Bronchial epithelial cell (primary cell): ENCODE measurements at regions not wholly inside any gene's neighbourhood (a gene's known extent, or its start where the extent isn't known, plus 50 kb on each side); places are given as distances from the start of the nearest gene placed in this dataset.

Experiments used
- DNase-seq: peaks from one replicate; pipeline ENCODE4 v3.0.0-alpha.2; 2010; ENCODE audit warnings: low read depth
- FAIRE-seq: peaks from 2 replicates; lab custom pipeline; 2011; peaks lifted over from hg19 to GRCh38; lab: Jason Lieb, UNC
- H3K27me3 ChIP-seq: 2 replicates; pipeline ENCODE4 v1.5.1; 2011; ENCODE audit warnings: low read length; ENCODE audit not compliant: control insufficient read depth, insufficient read depth
- H3K36me3 ChIP-seq: 2 replicates; pipeline ENCODE4 v1.5.1; 2011; ENCODE audit warnings: low read length; ENCODE audit not compliant: control insufficient read depth, insufficient read depth
- H3K4me3 ChIP-seq: 2 replicates; pipeline ENCODE4 v1.5.1; 2011; ENCODE audit warnings: mild to moderate bottlenecking, low read depth, low read length, control low read depth
- TF ChIP-seq, protein P1 (sequence below): IDR thresholded peaks from 2 replicates; pipeline ENCODE4 v1.5.1; 2011; ENCODE audit warnings: mild to moderate bottlenecking, moderate library complexity, low read length, control low read depth, inconsistent platforms; ENCODE audit not compliant: insufficient read depth, severe bottlenecking

DNA sequence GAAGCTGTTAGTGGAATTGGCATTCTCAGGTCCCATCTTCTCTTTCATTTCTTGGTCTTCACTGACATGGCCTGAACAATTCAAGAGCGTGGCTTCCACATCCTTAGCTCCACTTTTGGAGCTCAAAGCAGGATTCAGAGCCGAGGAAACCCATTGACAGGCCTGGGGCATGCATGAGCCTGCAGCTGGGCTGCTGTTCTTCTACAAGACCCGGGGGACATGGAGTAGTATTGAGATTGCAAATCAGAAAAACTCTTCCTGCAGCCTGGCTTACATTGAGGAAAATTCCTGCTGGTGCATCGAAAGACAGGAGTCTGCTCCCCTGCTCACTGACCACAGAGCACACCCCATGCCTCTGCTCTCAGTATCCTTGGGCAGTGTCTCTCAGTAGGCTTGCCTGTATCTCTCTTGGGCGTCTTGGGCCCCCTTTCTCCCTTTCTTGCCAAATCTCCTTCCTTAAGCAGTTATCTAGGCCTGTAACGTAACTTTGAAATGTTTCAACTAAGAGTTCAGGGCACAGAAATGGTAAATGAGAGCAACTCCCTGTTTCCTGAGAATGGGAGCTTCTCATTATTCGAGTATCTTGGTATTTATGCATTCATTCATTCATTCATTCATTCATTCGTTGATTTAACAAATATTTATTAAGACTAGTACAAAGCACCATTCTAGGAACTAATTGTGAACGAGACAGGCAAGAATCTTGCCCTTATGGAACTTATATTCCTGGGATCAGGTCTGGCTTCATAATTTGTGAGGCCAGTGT lies 603.6 kb upstream of the CLINT1 start:
- FAIRE-seq (no peak), DNase-seq (no peak)
- no peaks in the 10 kb centered on the region for H3K27me3 ChIP-seq
- TF ChIP-seq, protein P1, sequence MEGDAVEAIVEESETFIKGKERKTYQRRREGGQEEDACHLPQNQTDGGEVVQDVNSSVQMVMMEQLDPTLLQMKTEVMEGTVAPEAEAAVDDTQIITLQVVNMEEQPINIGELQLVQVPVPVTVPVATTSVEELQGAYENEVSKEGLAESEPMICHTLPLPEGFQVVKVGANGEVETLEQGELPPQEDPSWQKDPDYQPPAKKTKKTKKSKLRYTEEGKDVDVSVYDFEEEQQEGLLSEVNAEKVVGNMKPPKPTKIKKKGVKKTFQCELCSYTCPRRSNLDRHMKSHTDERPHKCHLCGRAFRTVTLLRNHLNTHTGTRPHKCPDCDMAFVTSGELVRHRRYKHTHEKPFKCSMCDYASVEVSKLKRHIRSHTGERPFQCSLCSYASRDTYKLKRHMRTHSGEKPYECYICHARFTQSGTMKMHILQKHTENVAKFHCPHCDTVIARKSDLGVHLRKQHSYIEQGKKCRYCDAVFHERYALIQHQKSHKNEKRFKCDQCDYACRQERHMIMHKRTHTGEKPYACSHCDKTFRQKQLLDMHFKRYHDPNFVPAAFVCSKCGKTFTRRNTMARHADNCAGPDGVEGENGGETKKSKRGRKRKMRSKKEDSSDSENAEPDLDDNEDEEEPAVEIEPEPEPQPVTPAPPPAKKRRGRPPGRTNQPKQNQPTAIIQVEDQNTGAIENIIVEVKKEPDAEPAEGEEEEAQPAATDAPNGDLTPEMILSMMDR = no peak
- H3K36me3 ChIP-seq = no peaks in the 10 kb centered on the region
- no peak overlapping the region for H3K4me3 ChIP-seq

DNA sequence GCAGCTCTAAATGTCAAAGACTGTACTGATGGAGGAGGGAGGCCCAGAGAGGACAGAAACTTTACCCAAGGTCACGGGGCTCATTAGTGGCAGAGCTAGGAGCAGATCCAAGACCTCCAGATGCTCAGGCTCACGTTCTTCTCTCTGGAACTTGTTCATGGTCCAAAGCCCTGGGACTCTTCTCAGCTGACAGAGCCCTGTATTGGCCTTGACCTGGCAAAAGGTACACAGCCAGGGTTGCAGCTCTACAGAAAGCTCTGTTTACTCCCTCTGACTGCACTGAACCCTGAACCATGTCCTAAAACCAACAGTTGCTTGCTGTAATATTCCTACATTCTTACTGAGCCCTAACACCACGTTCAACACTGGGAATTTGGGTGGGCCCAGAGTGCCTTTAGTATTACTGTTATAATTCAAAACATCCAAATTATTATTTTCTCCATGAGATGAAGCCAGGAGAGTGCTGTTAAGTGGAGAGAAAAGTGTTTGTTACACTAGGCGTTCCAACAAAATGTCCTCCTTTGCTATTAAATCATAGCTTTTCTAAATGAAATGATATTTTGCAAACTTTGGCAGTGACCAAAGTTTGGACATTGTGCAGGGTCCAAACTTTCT lies 602.4 kb upstream of the CLINT1 start:
- Histone ChIP-seq H3K36me3 (no peaks in the 10 kb centered on the region), H3K27me3 (no peaks in the 10 kb centered on the region), H3K4me3 (no peak overlapping the region)
- TF ChIP-seq, protein P1 = no peak
- no peak for FAIRE-seq
- DNase-seq = no peak

DNA sequence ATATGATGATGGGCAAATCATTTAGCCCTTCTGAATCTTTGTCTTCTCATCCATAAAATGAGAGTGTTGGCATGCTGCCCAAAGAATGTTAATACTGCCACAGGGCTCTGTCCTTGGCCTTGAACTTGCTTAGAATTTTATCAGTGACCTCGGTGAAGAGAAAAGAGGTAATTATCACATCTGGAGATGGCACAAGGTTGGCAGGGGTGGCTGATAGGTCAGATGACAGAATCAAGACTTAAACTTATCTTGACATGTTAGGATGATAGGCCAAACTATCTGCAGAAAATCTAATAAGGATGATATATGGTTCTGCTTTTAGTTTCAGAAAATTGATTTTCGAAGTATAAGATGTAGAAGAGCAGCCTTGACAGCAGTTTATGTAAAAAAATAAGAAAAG lies 599.1 kb upstream of the CLINT1 start:
- no peaks in the 10 kb centered on the region for H3K36me3 ChIP-seq
- H3K4me3 ChIP-seq = no peak overlapping the region
- TF ChIP-seq, protein P1 = no peak
- FAIRE-seq (no peak), DNase-seq (no peak)
- no peaks in the 10 kb centered on the region for H3K27me3 ChIP-seq

DNA sequence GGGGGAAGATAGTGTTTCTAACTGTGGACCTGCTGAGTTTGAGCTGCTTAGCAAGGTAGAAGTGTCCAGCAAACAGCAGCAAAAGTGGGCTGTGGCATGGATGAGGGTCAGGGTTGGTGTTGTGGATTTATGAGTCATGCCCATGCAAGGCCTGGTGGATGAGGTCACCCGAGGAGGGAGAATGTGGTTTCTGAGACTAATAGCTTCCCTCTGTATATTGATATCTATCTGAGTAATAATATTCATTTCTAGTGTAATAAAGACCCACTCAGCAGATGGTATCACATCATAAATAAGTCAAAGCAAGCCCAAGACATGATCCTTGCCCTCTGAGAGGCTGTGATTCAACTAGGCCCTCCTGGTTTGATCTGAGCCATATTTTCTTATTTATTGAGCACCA lies 597.8 kb upstream of the CLINT1 start:
- H3K27me3 ChIP-seq = no peaks in the 10 kb centered on the region
- DNase-seq = peak; percentile 82
- H3K4me3 ChIP-seq = no peak overlapping the region
- TF ChIP-seq, protein P1 = no peak
- no peaks in the 10 kb centered on the region for H3K36me3 ChIP-seq
- no peak for FAIRE-seq

DNA sequence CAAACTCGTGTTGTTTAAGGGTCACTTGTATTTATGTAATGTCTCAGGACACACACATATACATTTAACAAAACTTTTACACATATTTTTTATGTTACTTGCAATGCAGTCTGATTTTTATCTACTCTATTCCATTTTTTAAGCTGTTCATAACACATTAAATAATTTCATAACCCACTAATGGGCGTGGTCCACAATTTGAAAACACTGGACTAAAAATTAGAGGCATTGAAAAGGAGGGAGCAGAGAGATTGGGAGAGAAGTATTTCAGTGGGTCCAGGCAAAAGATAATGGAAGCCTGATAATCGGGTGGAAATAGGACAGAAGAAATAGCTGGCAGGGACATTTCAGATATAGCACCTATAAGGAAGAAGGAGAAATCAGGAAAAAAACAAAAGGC lies 597.3 kb upstream of the CLINT1 start:
- no peak for FAIRE-seq

More for the DNA sequence above, 597.3 kb upstream of the CLINT1 start:
- DNase-seq = no peak
- H3K27me3 ChIP-seq = no peaks in the 10 kb centered on the region
- H3K4me3 ChIP-seq = no peak overlapping the region
- TF ChIP-seq, protein P1 = no peak
- no peaks in the 10 kb centered on the region for H3K36me3 ChIP-seq
